Astrocyte (in vitro differentiated cells and primary cell): ENCODE measurements at regions not wholly inside any gene's neighbourhood (a gene's known extent, or its start where the extent isn't known, plus 50 kb on each side); places are given as distances from the start of the nearest gene placed in this dataset.

ENCODE experiments used
- DNase-seq: peaks from one replicate; pipeline ENCODE4 v3.0.0-alpha.2; 2010; ENCODE audit warnings: low read depth
- FAIRE-seq: peaks from 2 replicates; lab custom pipeline; 2011; peaks lifted over from hg19 to GRCh38; lab: Jason Lieb, UNC
- H2AFZ ChIP-seq: 2 replicates; pipeline ENCODE4 v1.6.0; 2012; ENCODE audit warnings: low read depth, low read length, inconsistent platforms
- H3K27ac ChIP-seq: 2 replicates; pipeline ENCODE4 v1.5.1; 2011; ENCODE audit warnings: low read depth, low read length, inconsistent platforms
- H3K27me3 ChIP-seq: 2 replicates; pipeline ENCODE4 v1.6.0; 2011; ENCODE audit warnings: low read length, inconsistent platforms; ENCODE audit not compliant: insufficient read depth
- H3K36me3 ChIP-seq: 2 replicates; pipeline ENCODE4 v1.5.1; 2011; ENCODE audit warnings: low read length, inconsistent platforms; ENCODE audit not compliant: insufficient read depth
- H3K4me1 ChIP-seq: 2 replicates; pipeline ENCODE4 v1.5.1; 2011; ENCODE audit warnings: low read length, inconsistent platforms; ENCODE audit not compliant: insufficient read depth
- H3K4me2 ChIP-seq: 2 replicates; pipeline ENCODE4 v1.6.0; 2012; ENCODE audit warnings: low read length, inconsistent platforms
- H3K4me3 ChIP-seq: 2 replicates; pipeline ENCODE4 v1.5.1; 2011; ENCODE audit warnings: low read depth, mild to moderate bottlenecking, low read length, inconsistent platforms; ENCODE audit not compliant: insufficient read depth
- H3K79me2 ChIP-seq: 2 replicates; pipeline ENCODE4 v1.6.0; 2012; ENCODE audit warnings: mild to moderate bottlenecking, low read length, inconsistent platforms; ENCODE audit not compliant: insufficient read depth
- H3K9ac ChIP-seq: 2 replicates; pipeline ENCODE4 v1.6.0; 2012; ENCODE audit warnings: mild to moderate bottlenecking, low read length, inconsistent platforms
- H3K9me3 ChIP-seq: 2 replicates; pipeline ENCODE4 v1.5.1; 2012; ENCODE audit warnings: low read depth, mild to moderate bottlenecking, low read length, inconsistent platforms; ENCODE audit not compliant: insufficient read depth
- H4K20me1 ChIP-seq: 2 replicates; pipeline ENCODE4 v1.6.0; 2012; ENCODE audit warnings: low read length, inconsistent platforms; ENCODE audit not compliant: insufficient read depth
- H3K27ac Mint-ChIP-seq: one replicate; pipeline ENCODE4 v1.8.0; 2021; ENCODE audit warnings: mild to moderate bottlenecking, mixed read lengths; ENCODE audit not compliant: unreplicated experiment
- H3K27me3 Mint-ChIP-seq: one replicate; pipeline ENCODE4 v1.8.0; 2021; ENCODE audit warnings: low read depth, mixed read lengths; ENCODE audit not compliant: unreplicated experiment
- H3K36me3 Mint-ChIP-seq: one replicate; pipeline ENCODE4 v1.8.0; 2021; ENCODE audit warnings: low read depth, mixed read lengths; ENCODE audit not compliant: unreplicated experiment
- H3K4me1 Mint-ChIP-seq: one replicate; pipeline ENCODE4 v1.8.0; 2021; ENCODE audit warnings: low read depth, mixed read lengths; ENCODE audit not compliant: unreplicated experiment
- H3K4me3 Mint-ChIP-seq: one replicate; pipeline ENCODE4 v1.8.0; 2021; ENCODE audit warnings: mild to moderate bottlenecking, moderate library complexity, mixed read lengths; ENCODE audit not compliant: unreplicated experiment
- H3K9me3 Mint-ChIP-seq: one replicate; pipeline ENCODE4 v1.8.0; 2021; ENCODE audit warnings: mild to moderate bottlenecking, mixed read lengths; ENCODE audit not compliant: unreplicated experiment
- CTCF ChIP-seq: IDR thresholded peaks from 2 replicates; pipeline ENCODE4 v1.5.1; 2011; ENCODE audit warnings: low read depth, mild to moderate bottlenecking, inconsistent platforms, low read length, moderate library complexity; ENCODE audit not compliant: insufficient read depth
- EZH2 ChIP-seq: IDR thresholded peaks from 2 replicates; pipeline ENCODE4 v1.6.1; 2012; ENCODE audit warnings: mild to moderate bottlenecking, low read length, inconsistent platforms; ENCODE audit not compliant: insufficient read depth

- Mint-ChIP-seq H3K4me1 (no peaks in the 10 kb centered on the region), H3K27ac (no peak overlapping the region), H3K9me3 (peaks cover 17% of the 10 kb centered on the region), H3K4me3 (no peak overlapping the region), H3K36me3 (no peaks in the 10 kb centered on the region), H3K27me3 (peaks cover 9% of the 10 kb centered on the region)
- Histone ChIP-seq H3K9me3 (peaks cover 1% of the 10 kb centered on the region), H2AFZ (no peak overlapping the region), H4K20me1 (no peaks in the 10 kb centered on the region), H3K9ac (no peak overlapping the region), H3K27ac (no peak overlapping the region), H3K4me2 (no peak overlapping the region), H3K4me3 (no peak overlapping the region), H3K36me3 (no peaks in the 10 kb centered on the region), H3K79me2 (no peaks in the 10 kb centered on the region), H3K27me3 (no peaks in the 10 kb centered on the region), H3K4me1 (no peaks in the 10 kb centered on the region)
- FAIRE-seq = no peak
- TF ChIP-seq CTCF (no peak), EZH2 (no peak)
- no peak for DNase-seq
These were observed 83.8 kb downstream of the CAVIN4 start for GRCh38 chr9:100661668-100662067.

DNA sequence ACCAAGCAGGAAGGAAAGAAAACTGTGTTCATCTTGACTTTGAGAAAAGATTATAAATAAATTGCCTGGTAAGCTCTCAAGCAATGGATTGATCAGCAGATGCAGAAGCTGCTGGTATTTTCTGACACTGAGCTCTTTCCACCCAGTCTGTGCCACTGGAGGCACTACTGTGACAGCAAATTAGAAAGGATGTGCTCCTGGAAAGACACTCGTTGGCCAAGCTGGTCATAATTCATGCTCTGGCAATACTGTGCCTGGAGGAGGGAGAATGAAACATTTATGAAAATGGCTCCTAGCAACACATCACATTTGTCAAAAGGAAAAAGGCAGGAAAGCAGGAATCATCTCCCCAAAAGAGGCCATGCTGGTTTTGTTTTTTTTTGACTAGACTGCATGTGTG is 84.2 kb downstream of the CAVIN4 start:
- Histone ChIP-seq H3K4me3 (no peak overlapping the region), H3K9me3 (peaks cover 2% of the 10 kb centered on the region), H3K9ac (no peak overlapping the region), H4K20me1 (no peaks in the 10 kb centered on the region), H2AFZ (no peak overlapping the region), H3K4me2 (no peak overlapping the region), H3K27me3 (no peaks in the 10 kb centered on the region), H3K79me2 (no peaks in the 10 kb centered on the region), H3K27ac (no peak overlapping the region), H3K4me1 (no peaks in the 10 kb centered on the region), H3K36me3 (no peaks in the 10 kb centered on the region)
- no peak overlapping the region for H3K4me3 Mint-ChIP-seq
- no peak overlapping the region for H3K27ac Mint-ChIP-seq
- no peaks in the 10 kb centered on the region for H3K4me1 Mint-ChIP-seq
- H3K36me3 Mint-ChIP-seq = no peaks in the 10 kb centered on the region
- TF ChIP-seq EZH2 = no peak
- no peak for TF ChIP-seq CTCF
- peaks cover 15% of the 10 kb centered on the region for H3K9me3 Mint-ChIP-seq
- H3K27me3 Mint-ChIP-seq = peaks cover 9% of the 10 kb centered on the region
- no peak for FAIRE-seq
- DNase-seq = no peak

DNA sequence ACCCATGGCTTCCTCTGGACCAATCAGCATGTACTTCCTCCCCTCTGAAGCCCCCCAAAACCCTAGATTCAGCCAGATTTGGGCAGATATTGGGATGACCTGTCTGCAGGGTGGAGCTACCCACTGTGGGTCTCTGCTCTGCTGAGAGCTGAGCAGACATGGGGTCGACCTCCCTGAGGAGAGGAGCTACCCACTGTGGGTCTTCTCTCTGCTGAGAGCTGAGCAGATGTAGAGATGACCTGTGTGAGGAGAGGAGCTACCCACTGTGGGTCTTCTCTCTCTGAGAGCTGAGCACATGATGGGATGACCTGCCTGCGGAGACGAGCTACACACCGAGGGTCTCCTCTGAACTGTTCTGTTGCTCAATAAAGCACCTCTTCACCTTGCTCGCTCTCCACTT is 89.6 kb downstream of the CAVIN4 start:
- Mint-ChIP-seq H3K36me3 (no peaks in the 10 kb centered on the region), H3K27ac (no peak overlapping the region), H3K9me3 (peaks cover 13% of the 10 kb centered on the region), H3K4me3 (no peak overlapping the region), H3K27me3 (no peaks in the 10 kb centered on the region), H3K4me1 (no peaks in the 10 kb centered on the region)
- Histone ChIP-seq H3K79me2 (no peaks in the 10 kb centered on the region), H3K27ac (no peak overlapping the region), H3K36me3 (no peaks in the 10 kb centered on the region), H3K27me3 (no peaks in the 10 kb centered on the region), H3K9me3 (peaks cover 2% of the 10 kb centered on the region), H3K4me2 (no peak overlapping the region), H3K9ac (no peak overlapping the region), H3K4me1 (no peaks in the 10 kb centered on the region), H2AFZ (no peak overlapping the region), H3K4me3 (no peak overlapping the region), H4K20me1 (no peaks in the 10 kb centered on the region)
- TF ChIP-seq CTCF (no peak), EZH2 (no peak)
- FAIRE-seq (no peak), DNase-seq (no peak)
